ENCODE measurements at regions not wholly inside any gene's neighbourhood (a gene's known extent, or its start where the extent isn't known, plus 50 kb on each side); places are given as distances from the start of the nearest gene placed in this dataset.

GRCh38 chr3:73939985-73940384, 315.2 kb upstream of the PDZRN3 start:
- no peaks in the 10 kb centered on the region for H3F3A ChIP-seq (ENCODE audit: insufficient read depth, low read length, poor library complexity, severe bottlenecking)
- no peak overlapping the region for H3K4me2 ChIP-seq (ENCODE audit: low read length)
- H2AFZ ChIP-seq (ENCODE audit: low read depth, low read length): no peak overlapping the region
- no peaks in the 10 kb centered on the region for H3K79me2 ChIP-seq (replicated peaks; ENCODE audit: insufficient read depth, low read length)
- no peaks in the 10 kb centered on the region for H3K36me3 ChIP-seq (ENCODE audit: insufficient read depth, low read length)
- H3K9me3 ChIP-seq (ENCODE audit: low read length): peaks cover 3% of the 10 kb centered on the region
- no peaks in the 10 kb centered on the region for H4K20me1 ChIP-seq (ENCODE audit: insufficient read depth)
- no peak overlapping the region for H3K4me3 ChIP-seq (ENCODE audit: low read length)
- H3K27ac ChIP-seq (ENCODE audit: low read length): no peak overlapping the region
- H3K9me2 ChIP-seq (ENCODE audit: insufficient read depth, low read length): no peaks in the 10 kb centered on the region
- no peak overlapping the region for H3K9ac ChIP-seq (ENCODE audit: low read length)
- TF ChIP-seq TAF1 (IDR thresholded peaks at IDR 0.05; ENCODE audit: low read depth) (no peak), MXI1 (conservative IDR thresholded peaks at IDR 0.05; ENCODE audit: poor library complexity, severe bottlenecking) (no peak), RAD21 (conservative IDR thresholded peaks at IDR 0.05) (no peak), EZH2 (IDR thresholded peaks at IDR 0.05; ENCODE audit: borderline replicate concordance, insufficient read depth, low read length, poor library complexity, severe bottlenecking) (no peak), SMC3 (conservative IDR thresholded peaks at IDR 0.05; ENCODE audit: poor library complexity) (no peak), EP300 (conservative IDR thresholded peaks at IDR 0.05; ENCODE audit: poor library complexity, severe bottlenecking) (no peak), POLR2AphosphoS5 (IDR thresholded peaks at IDR 0.05) (no peak)
- TF ChIP-seq, protein P1, sequence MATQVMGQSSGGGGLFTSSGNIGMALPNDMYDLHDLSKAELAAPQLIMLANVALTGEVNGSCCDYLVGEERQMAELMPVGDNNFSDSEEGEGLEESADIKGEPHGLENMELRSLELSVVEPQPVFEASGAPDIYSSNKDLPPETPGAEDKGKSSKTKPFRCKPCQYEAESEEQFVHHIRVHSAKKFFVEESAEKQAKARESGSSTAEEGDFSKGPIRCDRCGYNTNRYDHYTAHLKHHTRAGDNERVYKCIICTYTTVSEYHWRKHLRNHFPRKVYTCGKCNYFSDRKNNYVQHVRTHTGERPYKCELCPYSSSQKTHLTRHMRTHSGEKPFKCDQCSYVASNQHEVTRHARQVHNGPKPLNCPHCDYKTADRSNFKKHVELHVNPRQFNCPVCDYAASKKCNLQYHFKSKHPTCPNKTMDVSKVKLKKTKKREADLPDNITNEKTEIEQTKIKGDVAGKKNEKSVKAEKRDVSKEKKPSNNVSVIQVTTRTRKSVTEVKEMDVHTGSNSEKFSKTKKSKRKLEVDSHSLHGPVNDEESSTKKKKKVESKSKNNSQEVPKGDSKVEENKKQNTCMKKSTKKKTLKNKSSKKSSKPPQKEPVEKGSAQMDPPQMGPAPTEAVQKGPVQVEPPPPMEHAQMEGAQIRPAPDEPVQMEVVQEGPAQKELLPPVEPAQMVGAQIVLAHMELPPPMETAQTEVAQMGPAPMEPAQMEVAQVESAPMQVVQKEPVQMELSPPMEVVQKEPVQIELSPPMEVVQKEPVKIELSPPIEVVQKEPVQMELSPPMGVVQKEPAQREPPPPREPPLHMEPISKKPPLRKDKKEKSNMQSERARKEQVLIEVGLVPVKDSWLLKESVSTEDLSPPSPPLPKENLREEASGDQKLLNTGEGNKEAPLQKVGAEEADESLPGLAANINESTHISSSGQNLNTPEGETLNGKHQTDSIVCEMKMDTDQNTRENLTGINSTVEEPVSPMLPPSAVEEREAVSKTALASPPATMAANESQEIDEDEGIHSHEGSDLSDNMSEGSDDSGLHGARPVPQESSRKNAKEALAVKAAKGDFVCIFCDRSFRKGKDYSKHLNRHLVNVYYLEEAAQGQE (IDR thresholded peaks at IDR 0.05; ENCODE audit: borderline replicate concordance): no peak
- TF ChIP-seq, protein P2, sequence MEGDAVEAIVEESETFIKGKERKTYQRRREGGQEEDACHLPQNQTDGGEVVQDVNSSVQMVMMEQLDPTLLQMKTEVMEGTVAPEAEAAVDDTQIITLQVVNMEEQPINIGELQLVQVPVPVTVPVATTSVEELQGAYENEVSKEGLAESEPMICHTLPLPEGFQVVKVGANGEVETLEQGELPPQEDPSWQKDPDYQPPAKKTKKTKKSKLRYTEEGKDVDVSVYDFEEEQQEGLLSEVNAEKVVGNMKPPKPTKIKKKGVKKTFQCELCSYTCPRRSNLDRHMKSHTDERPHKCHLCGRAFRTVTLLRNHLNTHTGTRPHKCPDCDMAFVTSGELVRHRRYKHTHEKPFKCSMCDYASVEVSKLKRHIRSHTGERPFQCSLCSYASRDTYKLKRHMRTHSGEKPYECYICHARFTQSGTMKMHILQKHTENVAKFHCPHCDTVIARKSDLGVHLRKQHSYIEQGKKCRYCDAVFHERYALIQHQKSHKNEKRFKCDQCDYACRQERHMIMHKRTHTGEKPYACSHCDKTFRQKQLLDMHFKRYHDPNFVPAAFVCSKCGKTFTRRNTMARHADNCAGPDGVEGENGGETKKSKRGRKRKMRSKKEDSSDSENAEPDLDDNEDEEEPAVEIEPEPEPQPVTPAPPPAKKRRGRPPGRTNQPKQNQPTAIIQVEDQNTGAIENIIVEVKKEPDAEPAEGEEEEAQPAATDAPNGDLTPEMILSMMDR (IDR thresholded peaks at IDR 0.05; ENCODE audit: poor library complexity, severe bottlenecking): no peak
- H3K27me3 ChIP-seq (ENCODE audit: insufficient read depth, low read depth, low read length): no peaks in the 10 kb centered on the region

GRCh38 chr3:73933585-73933984, 308.8 kb upstream of the PDZRN3 start:
- Histone ChIP-seq H3K79me2 (replicated peaks; ENCODE audit: insufficient read depth, low read length) (no peaks in the 10 kb centered on the region), H3K4me3 (ENCODE audit: low read length) (no peak overlapping the region), H3K4me2 (ENCODE audit: low read length) (no peak overlapping the region), H3K27me3 (ENCODE audit: insufficient read depth, low read depth, low read length) (no peaks in the 10 kb centered on the region), H4K20me1 (ENCODE audit: insufficient read depth) (no peaks in the 10 kb centered on the region), H2AFZ (ENCODE audit: low read depth, low read length) (no peak overlapping the region), H3K36me3 (ENCODE audit: insufficient read depth, low read length) (no peaks in the 10 kb centered on the region), H3K27ac (ENCODE audit: low read length) (no peak overlapping the region), H3K9me3 (ENCODE audit: low read length) (no peaks in the 10 kb centered on the region), H3K9ac (ENCODE audit: low read length) (no peak overlapping the region), H3K9me2 (ENCODE audit: insufficient read depth, low read length) (no peaks in the 10 kb centered on the region), H3F3A (ENCODE audit: insufficient read depth, low read length, poor library complexity, severe bottlenecking) (no peaks in the 10 kb centered on the region)
- TF ChIP-seq TAF1 (IDR thresholded peaks at IDR 0.05; ENCODE audit: low read depth) (no peak), SMC3 (conservative IDR thresholded peaks at IDR 0.05; ENCODE audit: poor library complexity) (no peak), RAD21 (conservative IDR thresholded peaks at IDR 0.05) (no peak), EZH2 (IDR thresholded peaks at IDR 0.05; ENCODE audit: borderline replicate concordance, insufficient read depth, low read length, poor library complexity, severe bottlenecking) (no peak), MXI1 (conservative IDR thresholded peaks at IDR 0.05; ENCODE audit: poor library complexity, severe bottlenecking) (no peak)
- TF ChIP-seq, protein P1 (IDR thresholded peaks at IDR 0.05; ENCODE audit: borderline replicate concordance): no peak
